C4-2B (cell line): ENCODE measurements at regions not wholly inside any gene's neighbourhood (a gene's known extent, or its start where the extent isn't known, plus 50 kb on each side); places are given as distances from the start of the nearest gene placed in this dataset.

Experiments
- CTCF ChIP-seq: fragments of 450-650 bp; conservative IDR thresholded peaks from 2 replicates; pipeline ENCODE4 v1.5.1; 2017; ENCODE audit warnings: mild to moderate bottlenecking
- ZFX ChIP-seq: fragments of 450-650 bp; IDR thresholded peaks from 2 replicates; pipeline ENCODE4 v1.6.1; 2017

GRCh38 chr1:101365878-101366277 lies 129.1 kb downstream of the S1PR1 start:
- no peak for TF ChIP-seq ZFX
- no peak for TF ChIP-seq CTCF
